Skeletal muscle satellite cell (primary cell): ENCODE measurements at regions not wholly inside any gene's neighbourhood (a gene's known extent, or its start where the extent isn't known, plus 50 kb on each side); places are given as distances from the start of the nearest gene placed in this dataset.
"Not testable (repeated sequence)": the region's sequence is repeated elsewhere in the genome, so short reads cannot be mapped to it uniquely, and the experiment has no call there.

Source experiments
- H3K27me3 ChIP-seq: 2 replicates; pipeline ENCODE4 v1.7.0; 2013; ENCODE audit warnings: low read length; ENCODE audit not compliant: control insufficient read depth, insufficient read depth
- H3K36me3 ChIP-seq: 2 replicates; pipeline ENCODE4 v1.7.0; 2013; ENCODE audit warnings: mild to moderate bottlenecking, control low read depth, low read length; ENCODE audit not compliant: insufficient read depth
- H3K4me1 ChIP-seq: 2 replicates; pipeline ENCODE4 v1.7.0; 2013; ENCODE audit warnings: low read length; ENCODE audit not compliant: control insufficient read depth, insufficient read depth
- H3K4me2 ChIP-seq: 2 replicates; pipeline ENCODE4 v1.7.0; 2013; ENCODE audit warnings: mild to moderate bottlenecking, low read length
- H3K4me3 ChIP-seq: 2 replicates; pipeline ENCODE4 v1.7.0; 2013; ENCODE audit warnings: low read length
- H3K9ac ChIP-seq: 2 replicates; pipeline ENCODE4 v1.7.0; 2013; ENCODE audit warnings: mild to moderate bottlenecking, low read depth, low read length, moderate library complexity
- H3K9me3 ChIP-seq: replicated peaks from 2 replicates; pipeline ENCODE4 v1.7.0; 2013; ENCODE audit warnings: mild to moderate bottlenecking, control low read depth, low read length

GRCh38 chr11:87812571-87813365 is 362.5 kb downstream of the RAB38 start:
- H3K27me3 ChIP-seq: no peaks in the 10 kb centered on the region
- no peaks in the 10 kb centered on the region for H3K4me1 ChIP-seq
- H3K4me3 ChIP-seq: no peak overlapping the region
- no peaks in the 10 kb centered on the region for H3K36me3 ChIP-seq
- no peak overlapping the region for H3K9ac ChIP-seq
- H3K4me2 ChIP-seq: no peak overlapping the region
- H3K9me3 ChIP-seq: no peaks in the 10 kb centered on the region

GRCh38 chr11:87810486-87810885 is 364.8 kb downstream of the RAB38 start:
- Histone ChIP-seq H3K36me3 (no peaks in the 10 kb centered on the region), H3K27me3 (no peaks in the 10 kb centered on the region), H3K9ac (no peak overlapping the region), H3K4me1 (no peaks in the 10 kb centered on the region), H3K4me3 (no peak overlapping the region), H3K4me2 (no peak overlapping the region), H3K9me3 (no peaks in the 10 kb centered on the region)

GRCh38 chr11:87809256-87809655 is 366.0 kb downstream of the RAB38 start:
- no peaks in the 10 kb centered on the region for H3K4me1 ChIP-seq
- H3K4me3 ChIP-seq: no peak overlapping the region
- H3K9ac ChIP-seq: no peak overlapping the region
- H3K36me3 ChIP-seq: no peaks in the 10 kb centered on the region
- H3K4me2 ChIP-seq: no peak overlapping the region
- no peaks in the 10 kb centered on the region for H3K27me3 ChIP-seq
- no peaks in the 10 kb centered on the region for H3K9me3 ChIP-seq

GRCh38 chr11:87804176-87804575 is 371.1 kb downstream of the RAB38 start:
- no peak overlapping the region for H3K9ac ChIP-seq
- H3K9me3 ChIP-seq: no peaks in the 10 kb centered on the region

GRCh38 chr11:87803748-87804147 is 371.5 kb downstream of the RAB38 start:
- Histone ChIP-seq H3K4me1 (no peaks in the 10 kb centered on the region), H3K9me3 (no peaks in the 10 kb centered on the region), H3K4me2 (no peak overlapping the region), H3K9ac (no peak overlapping the region), H3K4me3 (no peak overlapping the region), H3K36me3 (no peaks in the 10 kb centered on the region), H3K27me3 (no peaks in the 10 kb centered on the region)

More at GRCh38 chr11:87804176-87804575, 371.1 kb downstream of the RAB38 start:
- Histone ChIP-seq H3K36me3 (no peaks in the 10 kb centered on the region), H3K4me1 (no peaks in the 10 kb centered on the region), H3K27me3 (no peaks in the 10 kb centered on the region), H3K4me2 (no peak overlapping the region), H3K4me3 (no peak overlapping the region)

GRCh38 chr11:87784862-87785261 is 390.4 kb downstream of the RAB38 start:
- not testable (repeated sequence) for H3K9ac ChIP-seq, H3K9me3 ChIP-seq, H3K27me3 ChIP-seq, H3K36me3 ChIP-seq, H3K4me3 ChIP-seq, H3K4me1 ChIP-seq, H3K4me2 ChIP-seq

- H3K4me3 ChIP-seq: no peak overlapping the region
- H3K9ac ChIP-seq: no peak overlapping the region
- no peaks in the 10 kb centered on the region for H3K9me3 ChIP-seq
- no peaks in the 10 kb centered on the region for H3K4me1 ChIP-seq
- H3K27me3 ChIP-seq: no peaks in the 10 kb centered on the region
- H3K36me3 ChIP-seq: no peaks in the 10 kb centered on the region
- H3K4me2 ChIP-seq: no peak overlapping the region
Observed at GRCh38 chr11:87780068-87780413, 395.2 kb downstream of the RAB38 start.

GRCh38 chr11:87779276-87780067 is 395.8 kb downstream of the RAB38 start:
- Histone ChIP-seq H3K9me3 (no peaks in the 10 kb centered on the region), H3K36me3 (no peaks in the 10 kb centered on the region), H3K27me3 (no peaks in the 10 kb centered on the region), H3K9ac (no peak overlapping the region), H3K4me2 (no peak overlapping the region), H3K4me1 (no peaks in the 10 kb centered on the region), H3K4me3 (no peak overlapping the region)

- H3K9me3 ChIP-seq: no peaks in the 10 kb centered on the region
- H3K4me2 ChIP-seq: no peak overlapping the region
- no peak overlapping the region for H3K4me3 ChIP-seq
- no peaks in the 10 kb centered on the region for H3K27me3 ChIP-seq
- no peaks in the 10 kb centered on the region for H3K36me3 ChIP-seq
- no peak overlapping the region for H3K9ac ChIP-seq
- H3K4me1 ChIP-seq: no peaks in the 10 kb centered on the region
Observed at GRCh38 chr11:87778357-87778756, 396.9 kb downstream of the RAB38 start.

GRCh38 chr11:87775036-87775435 is 400.2 kb downstream of the RAB38 start:
- Histone ChIP-seq H3K4me2 (no peak overlapping the region), H3K9ac (no peak overlapping the region), H3K4me1 (no peaks in the 10 kb centered on the region)

GRCh38 chr11:87769661-87770060 is 405.6 kb downstream of the RAB38 start:
- Histone ChIP-seq H3K4me3 (no peak overlapping the region), H3K36me3 (no peaks in the 10 kb centered on the region), H3K4me1 (no peaks in the 10 kb centered on the region), H3K4me2 (no peak overlapping the region), H3K27me3 (no peaks in the 10 kb centered on the region), H3K9me3 (no peaks in the 10 kb centered on the region), H3K9ac (no peak overlapping the region)

More at GRCh38 chr11:87775036-87775435, 400.2 kb downstream of the RAB38 start:
- Histone ChIP-seq H3K36me3 (no peaks in the 10 kb centered on the region), H3K27me3 (no peaks in the 10 kb centered on the region), H3K9me3 (no peaks in the 10 kb centered on the region), H3K4me3 (no peak overlapping the region)

GRCh38 chr11:87767615-87768014 is 407.6 kb downstream of the RAB38 start:
- Histone ChIP-seq H3K9me3 (no peaks in the 10 kb centered on the region), H3K4me2 (no peak overlapping the region), H3K36me3 (no peaks in the 10 kb centered on the region), H3K27me3 (no peaks in the 10 kb centered on the region), H3K9ac (no peak overlapping the region), H3K4me3 (no peak overlapping the region), H3K4me1 (no peaks in the 10 kb centered on the region)
